ENCODE measurements at regions not wholly inside any gene's neighbourhood (a gene's known extent, or its start where the extent isn't known, plus 50 kb on each side); places are given as distances from the start of the nearest gene placed in this dataset.

GRCh38 chr3:81003817-81004216 is 757.6 kb downstream of the GBE1 start:
- H3K4me1 ChIP-seq (ENCODE audit: insufficient read depth, low read length) = no peaks in the 10 kb centered on the region
- WGBS = 94% methylated on average over 2 of the region's 4 CpGs
- no peak overlapping the region for H3K27ac ChIP-seq (ENCODE audit: low read depth, low read length)
- no peaks in the 10 kb centered on the region for H3K27me3 ChIP-seq (ENCODE audit: insufficient read depth, low read length)
- H3K9me3 ChIP-seq (ENCODE audit: insufficient read depth, low read depth, low read length) = no peaks in the 10 kb centered on the region
- no peak overlapping the region for H3K4me3 ChIP-seq (ENCODE audit: low read length)
- no peak overlapping the region for H3K9ac ChIP-seq (ENCODE audit: low read depth, low read length)
- no peaks in the 10 kb centered on the region for H3K36me3 ChIP-seq (ENCODE audit: insufficient read depth, low read length)

- Histone ChIP-seq H3K27ac (ENCODE audit: low read depth, low read length) (no peak overlapping the region), H3K9ac (ENCODE audit: low read depth, low read length) (no peak overlapping the region), H3K9me3 (ENCODE audit: insufficient read depth, low read depth, low read length) (no peaks in the 10 kb centered on the region), H3K27me3 (ENCODE audit: insufficient read depth, low read length) (no peaks in the 10 kb centered on the region), H3K4me3 (ENCODE audit: low read length) (no peak overlapping the region), H3K4me1 (ENCODE audit: insufficient read depth, low read length) (no peaks in the 10 kb centered on the region), H3K36me3 (ENCODE audit: insufficient read depth, low read length) (no peaks in the 10 kb centered on the region)
- 42% methylated on average over 1 of the region's 1 CpG for WGBS
Observed at GRCh38 chr3:81003008-81003645, 758.3 kb downstream of the GBE1 start.

GRCh38 chr3:80999481-80999880 is 762.0 kb downstream of the GBE1 start:
- no peaks in the 10 kb centered on the region for H3K9me3 ChIP-seq (ENCODE audit: insufficient read depth, low read depth, low read length)
- H3K4me3 ChIP-seq (ENCODE audit: low read length) = no peak overlapping the region
- H3K36me3 ChIP-seq (ENCODE audit: insufficient read depth, low read length) = no peaks in the 10 kb centered on the region
- H3K27ac ChIP-seq (ENCODE audit: low read depth, low read length) = no peak overlapping the region
- H3K4me1 ChIP-seq (ENCODE audit: insufficient read depth, low read length) = no peaks in the 10 kb centered on the region
- H3K27me3 ChIP-seq (ENCODE audit: insufficient read depth, low read length) = no peaks in the 10 kb centered on the region
- no peak overlapping the region for H3K9ac ChIP-seq (ENCODE audit: low read depth, low read length)
- WGBS = 96% methylated on average over 1 of the region's 1 CpG

GRCh38 chr3:80998022-80998421 is 763.4 kb downstream of the GBE1 start:
- no peak overlapping the region for H3K27ac ChIP-seq (ENCODE audit: low read depth, low read length)
- no peak overlapping the region for H3K9ac ChIP-seq (ENCODE audit: low read depth, low read length)
- 95% methylated on average over 2 of the region's 2 CpGs for WGBS
- H3K4me1 ChIP-seq (ENCODE audit: insufficient read depth, low read length) = no peaks in the 10 kb centered on the region
- H3K9me3 ChIP-seq (ENCODE audit: insufficient read depth, low read depth, low read length) = no peaks in the 10 kb centered on the region
- no peaks in the 10 kb centered on the region for H3K36me3 ChIP-seq (ENCODE audit: insufficient read depth, low read length)
- no peaks in the 10 kb centered on the region for H3K27me3 ChIP-seq (ENCODE audit: insufficient read depth, low read length)
- H3K4me3 ChIP-seq (ENCODE audit: low read length) = no peak overlapping the region

GRCh38 chr3:80997622-80998021 is 763.8 kb downstream of the GBE1 start:
- H3K4me1 ChIP-seq (ENCODE audit: insufficient read depth, low read length) = no peaks in the 10 kb centered on the region
- H3K27me3 ChIP-seq (ENCODE audit: insufficient read depth, low read length) = no peaks in the 10 kb centered on the region
- WGBS = 96% methylated on average over 3 of the region's 3 CpGs
- no peak overlapping the region for H3K27ac ChIP-seq (ENCODE audit: low read depth, low read length)
- H3K4me3 ChIP-seq (ENCODE audit: low read length) = no peak overlapping the region
- no peaks in the 10 kb centered on the region for H3K36me3 ChIP-seq (ENCODE audit: insufficient read depth, low read length)
- H3K9me3 ChIP-seq (ENCODE audit: insufficient read depth, low read depth, low read length) = no peaks in the 10 kb centered on the region
- no peak overlapping the region for H3K9ac ChIP-seq (ENCODE audit: low read depth, low read length)

- Histone ChIP-seq H3K27ac (ENCODE audit: low read depth, low read length) (no peak overlapping the region), H3K4me1 (ENCODE audit: insufficient read depth, low read length) (no peaks in the 10 kb centered on the region), H3K9me3 (ENCODE audit: insufficient read depth, low read depth, low read length) (no peaks in the 10 kb centered on the region), H3K9ac (ENCODE audit: low read depth, low read length) (no peak overlapping the region), H3K27me3 (ENCODE audit: insufficient read depth, low read length) (no peaks in the 10 kb centered on the region), H3K36me3 (ENCODE audit: insufficient read depth, low read length) (no peaks in the 10 kb centered on the region), H3K4me3 (ENCODE audit: low read length) (no peak overlapping the region)
- 90% methylated on average over 2 of the region's 2 CpGs for WGBS
Observed at GRCh38 chr3:80994767-80995166, 766.7 kb downstream of the GBE1 start.

- 97% methylated on average over 2 of the region's 3 CpGs for WGBS
Observed at GRCh38 chr3:80994085-80994665, 767.3 kb downstream of the GBE1 start.

GRCh38 chr3:80993241-80993945 is 768.1 kb downstream of the GBE1 start:
- Histone ChIP-seq H3K27me3 (ENCODE audit: insufficient read depth, low read length) (no peaks in the 10 kb centered on the region), H3K4me3 (ENCODE audit: low read length) (no peak overlapping the region), H3K9me3 (ENCODE audit: insufficient read depth, low read depth, low read length) (no peaks in the 10 kb centered on the region), H3K36me3 (ENCODE audit: insufficient read depth, low read length) (no peaks in the 10 kb centered on the region), H3K27ac (ENCODE audit: low read depth, low read length) (no peak overlapping the region), H3K9ac (ENCODE audit: low read depth, low read length) (no peak overlapping the region), H3K4me1 (ENCODE audit: insufficient read depth, low read length) (no peaks in the 10 kb centered on the region)
- WGBS = 100% methylated on average over 1 of the region's 2 CpGs

More at GRCh38 chr3:80994085-80994665, 767.3 kb downstream of the GBE1 start:
- Histone ChIP-seq H3K4me3 (ENCODE audit: low read length) (no peak overlapping the region), H3K36me3 (ENCODE audit: insufficient read depth, low read length) (no peaks in the 10 kb centered on the region), H3K9me3 (ENCODE audit: insufficient read depth, low read depth, low read length) (no peaks in the 10 kb centered on the region), H3K4me1 (ENCODE audit: insufficient read depth, low read length) (no peaks in the 10 kb centered on the region), H3K9ac (ENCODE audit: low read depth, low read length) (no peak overlapping the region), H3K27ac (ENCODE audit: low read depth, low read length) (no peak overlapping the region), H3K27me3 (ENCODE audit: insufficient read depth, low read length) (no peaks in the 10 kb centered on the region)

GRCh38 chr3:80983753-80984152 is 777.7 kb downstream of the GBE1 start:
- no peak overlapping the region for H3K27ac ChIP-seq (ENCODE audit: low read depth, low read length)
- no peaks in the 10 kb centered on the region for H3K36me3 ChIP-seq (ENCODE audit: insufficient read depth, low read length)
- no peaks in the 10 kb centered on the region for H3K27me3 ChIP-seq (ENCODE audit: insufficient read depth, low read length)
- no peak overlapping the region for H3K9ac ChIP-seq (ENCODE audit: low read depth, low read length)
- H3K9me3 ChIP-seq (ENCODE audit: insufficient read depth, low read depth, low read length) = no peaks in the 10 kb centered on the region
- H3K4me1 ChIP-seq (ENCODE audit: insufficient read depth, low read length) = no peaks in the 10 kb centered on the region
- WGBS = 65% methylated on average over 2 of the region's 3 CpGs
- no peak overlapping the region for H3K4me3 ChIP-seq (ENCODE audit: low read length)

GRCh38 chr3:80978216-80978969 is 783.1 kb downstream of the GBE1 start:
- Histone ChIP-seq H3K9ac (ENCODE audit: low read depth, low read length) (no peak overlapping the region), H3K27me3 (ENCODE audit: insufficient read depth, low read length) (no peaks in the 10 kb centered on the region), H3K36me3 (ENCODE audit: insufficient read depth, low read length) (no peaks in the 10 kb centered on the region), H3K9me3 (ENCODE audit: insufficient read depth, low read depth, low read length) (no peaks in the 10 kb centered on the region), H3K4me1 (ENCODE audit: insufficient read depth, low read length) (no peaks in the 10 kb centered on the region), H3K27ac (ENCODE audit: low read depth, low read length) (no peak overlapping the region), H3K4me3 (ENCODE audit: low read length) (no peak overlapping the region)
- WGBS = 89% methylated on average over 4 of the region's 4 CpGs

GRCh38 chr3:80970292-80970691 is 791.2 kb downstream of the GBE1 start:
- no peak overlapping the region for H3K4me3 ChIP-seq (ENCODE audit: low read length)
- H3K9me3 ChIP-seq (ENCODE audit: insufficient read depth, low read depth, low read length) = peaks cover 13% of the 10 kb centered on the region
- H3K4me1 ChIP-seq (ENCODE audit: insufficient read depth, low read length) = no peaks in the 10 kb centered on the region
- no peak overlapping the region for H3K9ac ChIP-seq (ENCODE audit: low read depth, low read length)
- no peak overlapping the region for H3K27ac ChIP-seq (ENCODE audit: low read depth, low read length)
- no peaks in the 10 kb centered on the region for H3K27me3 ChIP-seq (ENCODE audit: insufficient read depth, low read length)
- WGBS = no CpG with 5 or more reads among the region's 1 CpG
- H3K36me3 ChIP-seq (ENCODE audit: insufficient read depth, low read length) = no peaks in the 10 kb centered on the region

Data from HUES64 (cell line).